GM12892 (cell line): ENCODE measurements at regions not wholly inside any gene's neighbourhood (a gene's known extent, or its start where the extent isn't known, plus 50 kb on each side); places are given as distances from the start of the nearest gene placed in this dataset.
"Not testable (repeated sequence)": the region's sequence is repeated elsewhere in the genome, so short reads cannot be mapped to it uniquely, and the experiment has no call there.

Experiments
- DNase-seq: peaks from one replicate; pipeline ENCODE4 v3.0.0; 2011; ENCODE audit not compliant: insufficient read length
- FAIRE-seq: peaks from 2 replicates; lab custom pipeline; 2011; peaks lifted over from hg19 to GRCh38; lab: Jason Lieb, UNC
- POLR2A ChIP-seq: IDR thresholded peaks from 2 replicates; pipeline ENCODE4 v1.6.1; 2011; ENCODE audit warnings: low read depth, low read length, control low read depth
- POLR2AphosphoS5 ChIP-seq: IDR thresholded peaks from 2 replicates; pipeline ENCODE4 v1.6.1; 2011; ENCODE audit warnings: low read depth, low read length, control low read depth
- TAF1 ChIP-seq: IDR thresholded peaks from 2 replicates; pipeline ENCODE4 v1.6.1; 2011; ENCODE audit warnings: low read depth, mild to moderate bottlenecking, control low read depth, low read length, borderline replicate concordance

GRCh38 chrX:75673468-75673867 is 111.6 kb downstream of the MAGEE2 start:
- FAIRE-seq (no peak), DNase-seq (no peak)
- TF ChIP-seq POLR2A (no peak), POLR2AphosphoS5 (no peak), TAF1 (no peak)

DNA sequence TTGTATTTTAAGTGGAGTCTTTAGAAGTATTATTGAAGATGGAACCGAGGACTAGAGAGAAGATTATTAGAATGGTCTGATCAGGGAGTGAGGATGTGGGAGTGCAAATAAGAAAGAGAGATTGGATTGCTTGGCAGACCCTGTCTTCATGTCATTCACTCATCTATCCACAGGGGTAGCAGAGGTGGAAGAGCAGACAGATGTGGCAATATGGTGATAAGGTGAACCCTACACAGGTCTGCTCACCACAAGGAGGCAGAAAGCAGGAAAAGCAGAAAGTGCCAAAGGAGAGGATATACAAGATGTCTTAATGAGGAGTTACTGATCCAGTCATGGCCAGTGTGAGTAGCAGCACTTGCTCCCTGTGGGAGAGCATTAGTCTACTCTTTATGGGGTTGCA is 129.4 kb downstream of the MAGEE2 start:
- no peak for FAIRE-seq
- DNase-seq: no peak
- TF ChIP-seq POLR2AphosphoS5 (no peak), TAF1 (no peak), POLR2A (no peak)

DNA sequence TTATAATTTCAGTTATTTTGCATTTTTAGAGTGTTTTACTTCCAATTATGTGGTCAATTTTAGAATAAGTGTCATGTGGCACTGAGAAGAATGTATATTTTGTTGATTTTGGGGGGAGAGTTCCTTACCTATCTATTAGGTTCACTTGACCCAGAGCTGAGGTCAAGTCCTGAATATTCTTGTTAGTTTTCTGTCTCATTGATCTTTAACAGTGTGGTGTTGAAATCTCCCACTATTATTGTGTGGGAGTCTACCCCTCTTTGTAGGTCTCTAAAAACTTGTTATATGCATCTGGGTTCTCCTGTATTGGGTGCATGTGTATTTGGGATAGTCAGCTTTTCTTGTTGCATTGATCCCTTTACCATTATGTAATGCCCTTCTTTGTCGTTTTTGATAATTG is 127.0 kb upstream of the ZDHHC15 start:
- FAIRE-seq (no peak), DNase-seq (no peak)
- TF ChIP-seq POLR2AphosphoS5: no peak
- no peak for TF ChIP-seq POLR2A
- no peak for TF ChIP-seq TAF1

DNA sequence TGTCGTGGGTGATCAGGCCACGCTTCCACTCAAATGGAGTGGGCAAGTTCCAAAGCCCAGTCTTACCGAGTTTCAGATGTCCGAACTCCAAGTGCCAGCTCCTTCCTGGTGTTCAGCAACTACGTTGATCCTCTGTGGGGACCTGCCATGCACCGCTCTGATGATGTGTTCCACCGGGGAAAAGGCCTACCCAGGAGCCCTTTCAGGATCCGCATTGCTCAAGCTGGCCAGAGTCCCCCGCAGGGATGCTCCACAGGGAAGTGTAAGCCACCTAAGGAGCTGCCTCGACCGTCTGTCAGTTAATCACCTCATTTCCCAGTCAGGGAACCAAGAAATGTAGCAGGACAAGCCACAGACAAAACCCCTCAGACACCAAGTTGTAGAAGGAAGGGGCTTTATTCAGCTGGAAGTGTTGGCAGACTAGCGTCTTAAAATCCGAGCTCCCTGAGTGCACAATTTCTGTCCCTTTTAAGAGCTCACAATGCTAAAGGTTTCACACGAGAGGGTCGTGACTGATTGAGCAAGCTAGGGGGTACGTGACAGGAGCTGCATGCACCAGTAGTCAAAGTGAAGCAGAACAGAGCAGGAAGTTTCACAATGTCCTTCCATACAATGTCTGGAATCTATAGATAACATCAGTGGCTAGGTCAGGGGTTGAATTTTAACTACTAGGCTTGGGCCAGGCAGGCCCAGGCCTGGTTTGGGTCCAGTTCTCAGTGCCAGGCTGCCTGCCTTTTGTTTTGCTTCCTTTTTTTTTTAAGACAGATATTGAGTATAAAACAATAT is 126.2 kb upstream of the ZDHHC15 start:
- DNase-seq (no peak), FAIRE-seq (no peak)
- TF ChIP-seq POLR2A: no peak
- no peak for TF ChIP-seq TAF1
- no peak for TF ChIP-seq POLR2AphosphoS5

- no peak for FAIRE-seq
These were observed 120.0 kb upstream of the ZDHHC15 start for GRCh38 chrX:75642811-75643361.

DNA sequence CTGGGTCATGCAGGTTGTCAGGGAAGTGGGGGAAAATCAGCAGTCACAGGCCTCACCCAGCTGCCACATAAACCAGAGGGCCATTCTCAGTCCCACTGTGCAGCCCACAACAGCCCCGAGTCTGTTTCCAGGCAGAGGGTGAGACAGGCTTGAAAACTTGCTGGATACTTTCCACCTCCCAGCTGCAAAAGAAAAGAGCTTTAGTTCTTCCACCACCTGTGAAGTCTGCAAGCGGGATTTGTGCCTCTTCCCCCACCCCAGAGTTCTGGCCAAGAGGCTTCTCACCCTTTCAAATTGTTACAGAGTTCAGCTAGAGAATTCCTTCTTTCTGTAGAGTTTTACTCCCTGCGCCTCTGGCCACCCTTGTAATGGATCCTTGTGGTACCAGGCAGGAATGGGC is 115.5 kb upstream of the ZDHHC15 start:
- DNase-seq (no peak), FAIRE-seq (no peak)
- TF ChIP-seq TAF1 (no peak), POLR2AphosphoS5 (no peak), POLR2A (no peak)

More at GRCh38 chrX:75642811-75643361, 120.0 kb upstream of the ZDHHC15 start:
- no peak for DNase-seq
- no peak for TF ChIP-seq POLR2A

GRCh38 chrX:75625232-75625631 is 102.4 kb upstream of the ZDHHC15 start:
- DNase-seq (no peak), FAIRE-seq (no peak)
- no peak for TF ChIP-seq TAF1
- TF ChIP-seq POLR2AphosphoS5: no peak
- TF ChIP-seq POLR2A: no peak

DNA sequence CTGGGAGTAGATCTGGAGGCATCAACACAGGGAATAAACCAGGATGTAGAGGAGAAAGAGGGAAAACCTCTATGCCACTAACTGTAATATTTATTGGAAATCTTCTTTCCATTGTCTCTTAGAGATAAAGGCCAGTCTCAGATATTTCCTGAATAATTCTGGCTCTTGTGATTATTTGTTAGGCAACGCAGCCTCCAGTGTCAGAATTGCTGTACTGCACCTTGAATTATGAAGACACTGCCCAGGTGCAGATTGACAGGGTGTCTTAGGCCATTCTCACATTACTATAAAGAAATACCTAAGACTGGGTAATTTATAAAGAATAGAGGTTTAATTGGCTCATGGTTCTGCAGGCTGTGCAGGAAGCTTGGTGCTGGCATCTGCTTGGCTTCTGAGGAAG is 100.7 kb upstream of the ZDHHC15 start:
- DNase-seq: no peak
- FAIRE-seq: no peak
- TF ChIP-seq POLR2A (no peak), POLR2AphosphoS5 (no peak), TAF1 (no peak)

DNA sequence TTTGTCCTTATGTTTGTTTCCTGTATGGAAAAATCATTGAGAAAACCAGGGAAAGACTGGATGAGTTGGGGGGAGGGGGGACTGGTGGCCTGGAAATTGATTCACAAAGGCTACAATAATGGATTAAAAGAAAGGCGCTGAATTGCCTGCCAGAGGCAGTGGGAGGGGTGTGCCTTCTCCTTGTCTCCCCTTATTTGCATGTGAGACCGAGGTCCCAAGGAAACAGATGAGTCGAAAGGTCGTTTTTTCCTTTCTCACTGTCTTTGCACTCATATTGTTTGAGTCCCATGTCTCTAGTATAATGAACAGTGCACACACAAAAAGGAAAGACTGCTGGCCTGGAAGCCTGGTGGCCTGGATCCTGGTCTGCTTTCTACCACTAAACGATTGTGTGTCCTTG is 86.6 kb upstream of the ZDHHC15 start:
- DNase-seq: no peak
- FAIRE-seq: no peak
- TF ChIP-seq TAF1 (no peak), POLR2AphosphoS5 (no peak), POLR2A (no peak)

DNA sequence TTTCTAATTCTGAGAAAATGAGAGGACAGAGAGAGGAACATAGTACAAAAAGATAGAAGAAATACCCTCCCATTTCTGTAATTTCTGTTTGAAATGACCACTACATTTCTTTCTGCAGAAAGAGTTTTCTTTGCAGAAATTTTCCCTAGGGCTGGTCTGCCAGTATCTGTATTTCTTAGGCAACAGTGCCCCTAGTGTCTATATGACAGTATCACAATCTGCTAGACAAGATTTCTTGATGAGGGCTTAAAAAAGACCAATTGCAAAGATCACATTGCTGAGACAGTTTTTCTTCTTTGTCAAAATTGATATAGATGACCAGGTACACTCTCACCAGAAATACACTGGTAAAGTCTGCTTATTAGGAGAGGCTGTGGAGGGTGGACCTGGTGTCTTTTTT is 81.0 kb upstream of the ZDHHC15 start:
- TF ChIP-seq POLR2A (no peak), POLR2AphosphoS5 (no peak), TAF1 (no peak)
- DNase-seq (peak; percentile 8), FAIRE-seq (peak; percentile 38)

GRCh38 chrX:75602022-75602421 is 79.2 kb upstream of the ZDHHC15 start:
- FAIRE-seq, DNase-seq: not testable (repeated sequence)

GRCh38 chrX:75596178-75596577 is 73.3 kb upstream of the ZDHHC15 start:
- no peak for TF ChIP-seq POLR2A
- TF ChIP-seq TAF1: no peak
- no peak for TF ChIP-seq POLR2AphosphoS5
- DNase-seq (no peak), FAIRE-seq (no peak)

DNA sequence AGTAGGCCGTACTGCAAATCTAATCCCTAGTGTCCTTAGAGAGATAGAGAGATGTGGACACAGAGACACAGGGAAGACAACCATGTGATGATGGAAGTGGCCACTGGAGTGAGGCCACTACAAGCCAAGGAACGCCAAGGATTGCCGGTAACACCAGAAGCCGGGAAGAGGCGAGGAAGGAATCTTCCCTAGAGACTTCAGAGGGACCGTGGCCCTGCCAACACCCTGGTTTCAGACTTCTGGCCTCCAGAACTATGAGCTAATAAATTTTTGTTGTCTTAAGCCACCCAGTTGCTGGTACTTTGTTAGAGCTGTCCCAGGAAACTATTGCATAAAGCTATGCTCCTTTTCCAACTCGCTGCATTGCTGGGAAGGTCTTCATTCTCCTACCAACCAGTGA is 70.3 kb upstream of the ZDHHC15 start:
- not testable (repeated sequence) for FAIRE-seq, DNase-seq
